GM12878 (cell line): ENCODE measurements at regions not wholly inside any gene's neighbourhood (a gene's known extent, or its start where the extent isn't known, plus 50 kb on each side); places are given as distances from the start of the nearest gene placed in this dataset.

Experiments
- ATAC-seq: fragments of 200-7000 bp; cut with Tn5 transposase; 3 replicates; pipeline ENCODE4 v1.9.1; 2020; ENCODE audit warnings: mild to moderate bottlenecking, moderate library complexity
- BruUV-seq: library from RNA; stranded (reverse); fragments of 400-500 nt; replicated peaks from 2 replicates; lab custom pipeline; 2021; lab: Mats Ljungman, UMichigan
- CTCF ChIA-PET: fragments of 300-600 bp; sonication (Branson Sonifier 250); formaldehyde crosslinking; extraction: SDS; loops from one replicate; lab custom pipeline; 2021; ENCODE audit warnings: inconsistent platforms; lab: Yijun Ruan, JAX
- POLR2A ChIA-PET: fragments of 350-600 bp; formaldehyde crosslinking; extraction: SDS; loops from one replicate; lab custom pipeline; 2021; ENCODE audit warnings: inconsistent platforms; lab: Charles Lee
- RAD21 ChIA-PET: fragments of 300-600 bp; sonication (Branson Sonifier 250); formaldehyde crosslinking; loops from one replicate; lab custom pipeline; 2023; ENCODE audit warnings: antibody characterized with exemption; ENCODE audit not compliant: unreplicated experiment; lab: Charles Lee
- SMC1A ChIA-PET: fragments of 300-600 bp; sonication (Branson Sonifier 250); formaldehyde crosslinking; loops from one replicate; lab custom pipeline; 2023; ENCODE audit not compliant: unreplicated experiment, uncharacterized antibody; lab: Charles Lee
- DNase-seq: peaks from one replicate; pipeline ENCODE4 v3.0.0-alpha.2; 2011; ENCODE audit warnings: low read depth, low spot score
- FAIRE-seq: peaks from 3 replicates; lab custom pipeline; 2011; peaks lifted over from hg19 to GRCh38; lab: Jason Lieb, UNC
- H2AFZ ChIP-seq: 2 replicates; pipeline ENCODE4 v1.6.0; 2011; ENCODE audit warnings: low read depth, low read length, control low read depth; ENCODE audit not compliant: control insufficient read depth
- H3K27ac ChIP-seq: 2 replicates; pipeline ENCODE4 v1.5.1; 2011; ENCODE audit warnings: control low read depth; ENCODE audit not compliant: control insufficient read depth, insufficient read depth
- H3K27me3 ChIP-seq, 2 experiments: replicated peaks in 1 of 2; 2 replicates each; pipeline versions ENCODE4 v1.6.0 to v1.6.1; 2011; ENCODE audit warnings: low read length in 1 of 2; ENCODE audit not compliant: control insufficient read depth in 2 of 2, insufficient read depth in 2 of 2
- H3K36me3 ChIP-seq, 2 experiments: 2 replicates each; pipeline ENCODE4 v1.5.1; 2011; ENCODE audit warnings: low read length in 1 of 2; ENCODE audit not compliant: control insufficient read depth in 2 of 2, insufficient read depth in 2 of 2
- H3K4me1 ChIP-seq: 2 replicates; pipeline ENCODE4 v1.6.1; 2011; ENCODE audit warnings: mild to moderate bottlenecking, low read length, moderate library complexity, mixed read lengths; ENCODE audit not compliant: control insufficient read depth, insufficient read depth
- H3K4me2 ChIP-seq: 2 replicates; pipeline ENCODE4 v1.6.0; 2011; ENCODE audit warnings: control low read depth; ENCODE audit not compliant: control insufficient read depth, insufficient read depth
- H3K4me3 ChIP-seq: fragments of 200-600 bp; sonication (generic); 2 replicates; pipeline ENCODE4 v1.5.1; 2016
- H3K79me2 ChIP-seq: 2 replicates; pipeline ENCODE4 v1.6.0; 2011; ENCODE audit warnings: low read length; ENCODE audit not compliant: control insufficient read depth, insufficient read depth
- H3K9ac ChIP-seq: 2 replicates; pipeline ENCODE4 v1.8.0; 2011; ENCODE audit warnings: low read length, control low read depth, mixed read lengths; ENCODE audit not compliant: control insufficient read depth, insufficient read depth
- H3K9me3 ChIP-seq: replicated peaks from 3 replicates; pipeline ENCODE4 v1.5.1; 2011; ENCODE audit warnings: mild to moderate bottlenecking, low read length; ENCODE audit not compliant: control insufficient read depth, insufficient read depth
- H4K20me1 ChIP-seq: 2 replicates; pipeline ENCODE4 v1.6.0; 2011; ENCODE audit not compliant: control insufficient read depth, insufficient read depth
- CREB1 ChIP-seq: IDR thresholded peaks from 2 replicates; pipeline ENCODE4 v1.6.1; 2012; ENCODE audit warnings: low read depth, mild to moderate bottlenecking, inconsistent platforms
- ESRRA ChIP-seq: IDR thresholded peaks from 2 replicates; pipeline ENCODE4 v1.6.1; 2012; ENCODE audit warnings: mild to moderate bottlenecking, low read length, improper control_type of control experiment
- EZH2 ChIP-seq: IDR thresholded peaks from 2 replicates; pipeline ENCODE4 v1.6.1; 2012; ENCODE audit warnings: low read depth, mild to moderate bottlenecking, control low read depth, inconsistent platforms, low read length, borderline replicate concordance; ENCODE audit not compliant: control insufficient read depth
- GABPA ChIP-seq: IDR thresholded peaks from 2 replicates; pipeline ENCODE4 v1.6.1; 2014; ENCODE audit warnings: antibody characterized with exemption, low read depth, mild to moderate bottlenecking, inconsistent platforms
- GATAD2B ChIP-seq: fragments of 450-650 bp; conservative IDR thresholded peaks from 2 replicates; pipeline ENCODE4 v1.6.1; 2017; ENCODE audit warnings: low read depth, mild to moderate bottlenecking, moderate library complexity
- HDAC6 ChIP-seq: fragments of 200-600 bp; sonication (generic); IDR thresholded peaks from one replicate; pipeline ENCODE4 v1.8.0; 2017; ENCODE audit warnings: antibody characterized with exemption; ENCODE audit not compliant: unreplicated experiment
- IKZF2 ChIP-seq, 2 experiments: fragments of 450-650 bp; IDR thresholded peaks; 2 replicates each; pipeline ENCODE4 v1.6.1; 2017; ENCODE audit warnings: mild to moderate bottlenecking in 2 of 2, moderate library complexity in 2 of 2
- JUNB ChIP-seq: IDR thresholded peaks from 2 replicates; pipeline ENCODE4 v1.6.1; 2016; ENCODE audit warnings: antibody characterized with exemption, mild to moderate bottlenecking
- KDM1A ChIP-seq: fragments of 200-600 bp; sonication (generic); IDR thresholded peaks from 2 replicates; pipeline ENCODE4 v1.6.1; 2016; ENCODE audit warnings: borderline replicate concordance
- MEF2B ChIP-seq: fragments of 450-650 bp; IDR thresholded peaks from 2 replicates; pipeline ENCODE4 v1.6.1; 2018; ENCODE audit warnings: mild to moderate bottlenecking, moderate library complexity; ENCODE audit not compliant: partially characterized antibody, poor library complexity, severe bottlenecking
- NR2C1 ChIP-seq: fragments of 450-650 bp; IDR thresholded peaks from 2 replicates; pipeline ENCODE4 v1.6.1; 2017; ENCODE audit warnings: antibody characterized with exemption, mild to moderate bottlenecking, moderate library complexity
- NR2C2 ChIP-seq: IDR thresholded peaks from 2 replicates; pipeline ENCODE4 v1.6.1; 2011; ENCODE audit warnings: borderline replicate concordance, low read depth; ENCODE audit not compliant: control insufficient read depth, insufficient read length
- SKIL ChIP-seq: fragments of 450-650 bp; IDR thresholded peaks from 2 replicates; pipeline ENCODE4 v1.6.1; 2017; ENCODE audit warnings: mild to moderate bottlenecking, low read depth, inconsistent platforms; ENCODE audit not compliant: poor library complexity, severe bottlenecking
- SUPT20H ChIP-seq: IDR thresholded peaks from 2 replicates; pipeline ENCODE4 v1.6.1; 2011; ENCODE audit warnings: low read depth, mild to moderate bottlenecking, low read length, moderate library complexity, borderline replicate concordance; ENCODE audit not compliant: control insufficient read depth
- TARDBP ChIP-seq: IDR thresholded peaks from 2 replicates; pipeline ENCODE4 v1.6.1; 2016; ENCODE audit warnings: borderline replicate concordance
- WRNIP1 ChIP-seq: IDR thresholded peaks from 2 replicates; pipeline ENCODE4 v1.6.1; 2011; ENCODE audit warnings: low read depth, low read length, improper control_type of control experiment, borderline replicate concordance
- YY1 ChIP-seq: IDR thresholded peaks from 2 replicates; pipeline ENCODE4 v1.6.1; 2011; ENCODE audit warnings: low read depth, mild to moderate bottlenecking, low read length
- ZSCAN29 ChIP-seq: fragments of 450-650 bp; IDR thresholded peaks from 2 replicates; pipeline ENCODE4 v1.6.1; 2017; ENCODE audit warnings: mild to moderate bottlenecking, moderate library complexity
- WGBS: methylation state at CpG from one replicate; pipeline ENCODE4 v1.1.6; 2016; ENCODE audit warnings: low lambda C conversion rate; ENCODE audit not compliant: insufficient replicate concordance, insufficient coverage; ENCODE audit errors: missing lambda C conversion rate; 5-methylcytosine and 5-hydroxymethylcytosine counted together
- in situ Hi-C: fragments of 300-500 bp; cut with MboI; formaldehyde crosslinking; loops from 9 replicates; pipeline ENCODE4 v1.14.3; 2018; ENCODE audit warnings: mixed read lengths
- intact Hi-C: fragments of 100-400 bp; cut with micrococcal nuclease; formaldehyde crosslinking; loops from one replicate; pipeline ENCODE4 v1.14.2; 2022; ENCODE audit not compliant: unreplicated experiment
- TF ChIP-seq, protein P1 (sequence below): fragments of 450-650 bp; IDR thresholded peaks from 2 replicates; pipeline ENCODE4 v1.6.1; 2017; ENCODE audit warnings: mild to moderate bottlenecking, moderate library complexity

DNA sequence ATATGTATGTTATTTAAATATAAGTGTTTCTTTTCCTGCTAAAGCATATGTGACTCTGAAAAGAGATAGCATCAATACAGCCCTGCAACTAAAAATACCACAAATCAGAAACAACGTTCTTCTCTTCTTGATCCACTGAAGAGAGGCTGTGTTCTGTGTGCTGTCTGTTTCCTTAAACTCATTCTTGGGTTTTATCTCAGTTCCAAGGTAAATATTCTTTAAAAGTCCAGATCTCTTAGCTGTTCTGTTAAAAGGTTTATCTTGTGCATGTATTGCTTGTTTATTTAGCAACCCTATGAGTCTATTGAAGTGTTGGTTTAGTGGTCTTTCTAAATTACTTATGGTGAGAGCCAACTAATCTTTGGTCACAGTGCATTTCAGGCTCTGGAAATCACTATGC lies 173.3 kb upstream of the NT5C1B start (continued):
- no peak for TF ChIP-seq NR2C1
- TF ChIP-seq, all 136 proteins: peak for 0

DNA sequence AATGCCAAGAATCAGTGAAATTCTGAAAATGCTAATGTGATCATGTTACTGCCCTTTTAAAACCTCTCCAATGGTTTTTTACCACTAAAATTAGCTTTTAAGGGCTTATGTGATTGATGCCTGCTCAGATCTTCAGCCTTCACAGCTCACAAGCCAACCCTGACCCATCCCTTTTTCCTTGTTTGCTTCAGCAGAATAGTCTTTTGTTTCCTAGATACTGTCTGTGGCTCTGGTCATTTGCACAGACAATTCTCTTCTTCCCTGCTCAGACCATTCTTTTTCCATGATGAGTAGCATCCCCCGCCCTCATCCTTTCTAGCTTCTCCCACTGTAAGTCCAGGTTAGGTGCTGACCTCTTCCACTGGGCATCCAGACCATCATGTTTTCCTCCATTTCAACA lies 164.9 kb upstream of the NT5C1B start:
- H4K20me1 ChIP-seq, result no peaks in the 10 kb centered on the region
- H3K9me3 ChIP-seq, result no peaks in the 10 kb centered on the region
- no TSS peak for BruUV-seq
- in situ Hi-C loops (loop anchor here (10.0 kb wide), 1 partner anchor 1111 kb away; no protein-coding TSS in a partner anchor), intact Hi-C loops (no loop called here)
- no peak overlapping the region for H3K9ac ChIP-seq
- H3K36me3 ChIP-seq, result no peaks in the 10 kb centered on the region
- H3K4me1 ChIP-seq, result no peaks in the 10 kb centered on the region
- POLR2A ChIA-PET, result no interaction called here
- RAD21 ChIA-PET, result no interaction called here
- H3K4me3 ChIP-seq, result no peak overlapping the region
- DNase-seq, result no peak
- H3K27me3 ChIP-seq, result no peaks in the 10 kb centered on the region
- H3K4me2 ChIP-seq, result no peak overlapping the region
- no peaks in the 10 kb centered on the region for H3K79me2 ChIP-seq
- SMC1A ChIA-PET, result no interaction called here
- H3K27ac ChIP-seq, result no peak overlapping the region
- CTCF ChIA-PET, result no interaction called here
- ATAC-seq, result no peak
- no peak for FAIRE-seq
- WGBS, result 0% methylated on average over 1 of the region's 1 CpG
- H2AFZ ChIP-seq, result no peak overlapping the region
- no peak for TF ChIP-seq SUPT20H
- no peak for TF ChIP-seq NR2C2
- TF ChIP-seq EZH2, result no peak
- no peak for TF ChIP-seq JUNB
- TF ChIP-seq GABPA, result no peak
- TF ChIP-seq ESRRA, result no peak
- no peak for TF ChIP-seq CREB1
- TF ChIP-seq HDAC6, result no peak
- no peak for TF ChIP-seq IKZF2 (IDR thresholded peaks at IDR 0.05)
- TF ChIP-seq GATAD2B, result no peak
- TF ChIP-seq, protein P1, sequence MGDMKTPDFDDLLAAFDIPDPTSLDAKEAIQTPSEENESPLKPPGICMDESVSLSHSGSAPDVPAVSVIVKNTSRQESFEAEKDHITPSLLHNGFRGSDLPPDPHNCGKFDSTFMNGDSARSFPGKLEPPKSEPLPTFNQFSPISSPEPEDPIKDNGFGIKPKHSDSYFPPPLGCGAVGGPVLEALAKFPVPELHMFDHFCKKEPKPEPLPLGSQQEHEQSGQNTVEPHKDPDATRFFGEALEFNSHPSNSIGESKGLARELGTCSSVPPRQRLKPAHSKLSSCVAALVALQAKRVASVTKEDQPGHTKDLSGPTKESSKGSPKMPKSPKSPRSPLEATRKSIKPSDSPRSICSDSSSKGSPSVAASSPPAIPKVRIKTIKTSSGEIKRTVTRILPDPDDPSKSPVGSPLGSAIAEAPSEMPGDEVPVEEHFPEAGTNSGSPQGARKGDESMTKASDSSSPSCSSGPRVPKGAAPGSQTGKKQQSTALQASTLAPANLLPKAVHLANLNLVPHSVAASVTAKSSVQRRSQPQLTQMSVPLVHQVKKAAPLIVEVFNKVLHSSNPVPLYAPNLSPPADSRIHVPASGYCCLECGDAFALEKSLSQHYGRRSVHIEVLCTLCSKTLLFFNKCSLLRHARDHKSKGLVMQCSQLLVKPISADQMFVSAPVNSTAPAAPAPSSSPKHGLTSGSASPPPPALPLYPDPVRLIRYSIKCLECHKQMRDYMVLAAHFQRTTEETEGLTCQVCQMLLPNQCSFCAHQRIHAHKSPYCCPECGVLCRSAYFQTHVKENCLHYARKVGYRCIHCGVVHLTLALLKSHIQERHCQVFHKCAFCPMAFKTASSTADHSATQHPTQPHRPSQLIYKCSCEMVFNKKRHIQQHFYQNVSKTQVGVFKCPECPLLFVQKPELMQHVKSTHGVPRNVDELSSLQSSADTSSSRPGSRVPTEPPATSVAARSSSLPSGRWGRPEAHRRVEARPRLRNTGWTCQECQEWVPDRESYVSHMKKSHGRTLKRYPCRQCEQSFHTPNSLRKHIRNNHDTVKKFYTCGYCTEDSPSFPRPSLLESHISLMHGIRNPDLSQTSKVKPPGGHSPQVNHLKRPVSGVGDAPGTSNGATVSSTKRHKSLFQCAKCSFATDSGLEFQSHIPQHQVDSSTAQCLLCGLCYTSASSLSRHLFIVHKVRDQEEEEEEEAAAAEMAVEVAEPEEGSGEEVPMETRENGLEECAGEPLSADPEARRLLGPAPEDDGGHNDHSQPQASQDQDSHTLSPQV, result no peak
- TF ChIP-seq MEF2B, result no peak
- TF ChIP-seq SKIL, result no peak
- TF ChIP-seq KDM1A, result no peak
- no peak for TF ChIP-seq WRNIP1
- no peak for TF ChIP-seq ZSCAN29
- TF ChIP-seq YY1, result no peak
- TF ChIP-seq TARDBP, result no peak
